Astrocyte (in vitro differentiated cells and primary cell): ENCODE measurements at regions not wholly inside any gene's neighbourhood (a gene's known extent, or its start where the extent isn't known, plus 50 kb on each side); places are given as distances from the start of the nearest gene placed in this dataset.

Source experiments
- DNase-seq: peaks from one replicate; pipeline ENCODE4 v3.0.0-alpha.2; 2010; ENCODE audit warnings: low read depth
- FAIRE-seq: peaks from 2 replicates; lab custom pipeline; 2011; peaks lifted over from hg19 to GRCh38; lab: Jason Lieb, UNC
- H2AFZ ChIP-seq: 2 replicates; pipeline ENCODE4 v1.6.0; 2012; ENCODE audit warnings: low read depth, low read length, inconsistent platforms
- H3K27ac ChIP-seq: 2 replicates; pipeline ENCODE4 v1.5.1; 2011; ENCODE audit warnings: low read depth, low read length, inconsistent platforms
- H3K27me3 ChIP-seq: 2 replicates; pipeline ENCODE4 v1.6.0; 2011; ENCODE audit warnings: low read length, inconsistent platforms; ENCODE audit not compliant: insufficient read depth
- H3K36me3 ChIP-seq: 2 replicates; pipeline ENCODE4 v1.5.1; 2011; ENCODE audit warnings: low read length, inconsistent platforms; ENCODE audit not compliant: insufficient read depth
- H3K4me1 ChIP-seq: 2 replicates; pipeline ENCODE4 v1.5.1; 2011; ENCODE audit warnings: low read length, inconsistent platforms; ENCODE audit not compliant: insufficient read depth
- H3K4me2 ChIP-seq: 2 replicates; pipeline ENCODE4 v1.6.0; 2012; ENCODE audit warnings: low read length, inconsistent platforms
- H3K4me3 ChIP-seq: 2 replicates; pipeline ENCODE4 v1.5.1; 2011; ENCODE audit warnings: low read depth, mild to moderate bottlenecking, low read length, inconsistent platforms; ENCODE audit not compliant: insufficient read depth
- H3K79me2 ChIP-seq: 2 replicates; pipeline ENCODE4 v1.6.0; 2012; ENCODE audit warnings: mild to moderate bottlenecking, low read length, inconsistent platforms; ENCODE audit not compliant: insufficient read depth
- H3K9ac ChIP-seq: 2 replicates; pipeline ENCODE4 v1.6.0; 2012; ENCODE audit warnings: mild to moderate bottlenecking, low read length, inconsistent platforms
- H3K9me3 ChIP-seq: 2 replicates; pipeline ENCODE4 v1.5.1; 2012; ENCODE audit warnings: low read depth, mild to moderate bottlenecking, low read length, inconsistent platforms; ENCODE audit not compliant: insufficient read depth
- H4K20me1 ChIP-seq: 2 replicates; pipeline ENCODE4 v1.6.0; 2012; ENCODE audit warnings: low read length, inconsistent platforms; ENCODE audit not compliant: insufficient read depth
- H3K27ac Mint-ChIP-seq: one replicate; pipeline ENCODE4 v1.8.0; 2021; ENCODE audit warnings: mild to moderate bottlenecking, mixed read lengths; ENCODE audit not compliant: unreplicated experiment
- H3K27me3 Mint-ChIP-seq: one replicate; pipeline ENCODE4 v1.8.0; 2021; ENCODE audit warnings: low read depth, mixed read lengths; ENCODE audit not compliant: unreplicated experiment
- H3K36me3 Mint-ChIP-seq: one replicate; pipeline ENCODE4 v1.8.0; 2021; ENCODE audit warnings: low read depth, mixed read lengths; ENCODE audit not compliant: unreplicated experiment
- H3K4me1 Mint-ChIP-seq: one replicate; pipeline ENCODE4 v1.8.0; 2021; ENCODE audit warnings: low read depth, mixed read lengths; ENCODE audit not compliant: unreplicated experiment
- H3K4me3 Mint-ChIP-seq: one replicate; pipeline ENCODE4 v1.8.0; 2021; ENCODE audit warnings: mild to moderate bottlenecking, moderate library complexity, mixed read lengths; ENCODE audit not compliant: unreplicated experiment
- H3K9me3 Mint-ChIP-seq: one replicate; pipeline ENCODE4 v1.8.0; 2021; ENCODE audit warnings: mild to moderate bottlenecking, mixed read lengths; ENCODE audit not compliant: unreplicated experiment
- CTCF ChIP-seq: IDR thresholded peaks from 2 replicates; pipeline ENCODE4 v1.5.1; 2011; ENCODE audit warnings: low read depth, mild to moderate bottlenecking, inconsistent platforms, low read length, moderate library complexity; ENCODE audit not compliant: insufficient read depth
- EZH2 ChIP-seq: IDR thresholded peaks from 2 replicates; pipeline ENCODE4 v1.6.1; 2012; ENCODE audit warnings: mild to moderate bottlenecking, low read length, inconsistent platforms; ENCODE audit not compliant: insufficient read depth

GRCh38 chr10:120188950-120189349, 268.1 kb upstream of the PLPP4 start:
- no peaks in the 10 kb centered on the region for H4K20me1 ChIP-seq
- FAIRE-seq (no peak), DNase-seq (no peak)
- no peaks in the 10 kb centered on the region for H3K36me3 Mint-ChIP-seq
- H3K27ac Mint-ChIP-seq: no peak overlapping the region
- no peak for TF ChIP-seq EZH2
- no peak for TF ChIP-seq CTCF
- no peak overlapping the region for H3K4me2 ChIP-seq
- H3K4me3 Mint-ChIP-seq: no peak overlapping the region
- no peaks in the 10 kb centered on the region for H3K4me1 ChIP-seq
- no peak overlapping the region for H3K4me3 ChIP-seq
- no peaks in the 10 kb centered on the region for H3K4me1 Mint-ChIP-seq
- H3K27ac ChIP-seq: no peak overlapping the region
- no peaks in the 10 kb centered on the region for H3K79me2 ChIP-seq
- no peak overlapping the region for H2AFZ ChIP-seq
- H3K27me3 Mint-ChIP-seq: no peaks in the 10 kb centered on the region
- no peaks in the 10 kb centered on the region for H3K36me3 ChIP-seq
- H3K9me3 ChIP-seq: no peaks in the 10 kb centered on the region
- no peak overlapping the region for H3K9ac ChIP-seq
- H3K9me3 Mint-ChIP-seq: no peaks in the 10 kb centered on the region
- no peaks in the 10 kb centered on the region for H3K27me3 ChIP-seq

DNA sequence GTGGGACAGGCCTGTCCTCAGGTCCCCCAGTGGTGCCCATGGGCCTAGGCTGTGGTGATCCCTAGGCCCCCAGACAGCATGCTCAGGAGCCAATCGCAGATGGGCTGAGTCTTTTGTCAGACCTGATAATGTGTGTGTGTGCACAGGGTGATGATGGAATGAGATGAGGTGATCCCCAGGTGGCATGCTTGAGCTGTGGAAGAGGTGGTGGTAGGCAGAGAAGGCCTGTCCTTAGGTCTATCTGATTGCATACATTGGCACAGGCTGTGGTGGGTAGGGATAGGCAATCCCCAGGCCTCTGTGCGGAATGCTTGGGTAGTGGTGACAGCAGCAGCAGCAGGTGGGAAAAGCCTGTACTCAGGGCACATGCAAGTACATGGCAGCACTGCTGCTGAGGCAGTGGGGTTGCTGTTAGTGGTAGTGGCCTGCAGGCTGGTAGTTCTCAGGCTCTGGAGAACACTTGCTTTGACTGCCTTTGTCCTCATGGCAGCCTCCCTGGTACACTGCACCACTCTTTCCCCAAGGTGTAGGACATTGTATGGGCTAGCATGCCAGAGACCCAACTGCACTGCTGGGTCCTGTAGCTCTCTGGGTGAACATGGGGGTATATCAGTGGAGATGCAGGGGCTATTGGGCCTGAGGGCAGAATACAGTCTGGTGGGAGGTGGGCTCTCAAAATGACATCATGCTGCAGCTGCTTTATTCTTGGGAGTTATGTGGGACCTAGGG, 260.9 kb upstream of the PLPP4 start:
- Histone ChIP-seq H3K9ac (no peak overlapping the region), H3K27ac (no peak overlapping the region), H2AFZ (no peak overlapping the region), H3K9me3 (no peaks in the 10 kb centered on the region), H3K79me2 (no peaks in the 10 kb centered on the region), H3K36me3 (no peaks in the 10 kb centered on the region), H3K4me2 (no peak overlapping the region), H3K4me3 (no peak overlapping the region), H3K27me3 (no peaks in the 10 kb centered on the region), H4K20me1 (no peaks in the 10 kb centered on the region), H3K4me1 (no peaks in the 10 kb centered on the region)
- TF ChIP-seq EZH2 (no peak), CTCF (no peak)
- H3K4me3 Mint-ChIP-seq: no peak overlapping the region
- H3K27me3 Mint-ChIP-seq: no peaks in the 10 kb centered on the region
- peaks cover 4% of the 10 kb centered on the region for H3K9me3 Mint-ChIP-seq
- no peak overlapping the region for H3K27ac Mint-ChIP-seq
- H3K4me1 Mint-ChIP-seq: no peaks in the 10 kb centered on the region
- FAIRE-seq (no peak), DNase-seq (no peak)
- H3K36me3 Mint-ChIP-seq: no peaks in the 10 kb centered on the region

GRCh38 chr10:120204877-120205276, 252.2 kb upstream of the PLPP4 start:
- Histone ChIP-seq H3K4me2 (no peak overlapping the region), H3K36me3 (no peaks in the 10 kb centered on the region), H3K27ac (no peak overlapping the region), H4K20me1 (no peaks in the 10 kb centered on the region), H3K9me3 (no peaks in the 10 kb centered on the region), H3K9ac (no peak overlapping the region), H2AFZ (no peak overlapping the region), H3K79me2 (no peaks in the 10 kb centered on the region), H3K4me3 (no peak overlapping the region), H3K27me3 (no peaks in the 10 kb centered on the region), H3K4me1 (no peaks in the 10 kb centered on the region)
- H3K27ac Mint-ChIP-seq: no peak overlapping the region
- H3K9me3 Mint-ChIP-seq: no peaks in the 10 kb centered on the region
- no peaks in the 10 kb centered on the region for H3K36me3 Mint-ChIP-seq
- peaks cover 2% of the 10 kb centered on the region for H3K27me3 Mint-ChIP-seq
- DNase-seq (no peak), FAIRE-seq (no peak)
- H3K4me1 Mint-ChIP-seq: no peaks in the 10 kb centered on the region
- TF ChIP-seq CTCF: no peak
- no peak for TF ChIP-seq EZH2
- H3K4me3 Mint-ChIP-seq: no peak overlapping the region
